GM12878 (cell line): ENCODE measurements at regions not wholly inside any gene's neighbourhood (a gene's known extent, or its start where the extent isn't known, plus 50 kb on each side); places are given as distances from the start of the nearest gene placed in this dataset.

Experiments
- CUX1 ChIP-seq: IDR thresholded peaks from 2 replicates; pipeline ENCODE4 v1.6.1; 2012; ENCODE audit warnings: improper control_type of control experiment, low read depth, low read length; ENCODE audit not compliant: insufficient replicate concordance
- HSF1 ChIP-seq: fragments of 150-350 bp; IDR thresholded peaks from 2 replicates; pipeline ENCODE4 v1.6.1; 2014; ENCODE audit warnings: mild to moderate bottlenecking, low read depth, low read length
- PAX5 ChIP-seq: IDR thresholded peaks from 2 replicates; pipeline ENCODE4 v1.6.1; 2011; ENCODE audit warnings: low read depth, low read length, borderline replicate concordance
- SMAD5 ChIP-seq: IDR thresholded peaks from 2 replicates; pipeline ENCODE4 v1.6.1; 2016; ENCODE audit warnings: antibody characterized with exemption, low read depth
- TAF1 ChIP-seq: IDR thresholded peaks from 2 replicates; pipeline ENCODE4 v1.6.1; 2011; ENCODE audit warnings: mild to moderate bottlenecking, low read depth, low read length, borderline replicate concordance
- TF ChIP-seq, protein P1 (sequence below): IDR thresholded peaks from 2 replicates; pipeline ENCODE4 v1.6.1; 2011; ENCODE audit warnings: mild to moderate bottlenecking, low read depth, low read length, moderate library complexity; ENCODE audit not compliant: insufficient replicate concordance
- TF ChIP-seq, protein P2 (sequence below): fragments of 450-650 bp; IDR thresholded peaks from 2 replicates; pipeline ENCODE4 v1.6.1; 2014; ENCODE audit warnings: mild to moderate bottlenecking
- TF ChIP-seq, protein P3 (sequence below): fragments of 450-650 bp; IDR thresholded peaks from 2 replicates; pipeline ENCODE4 v1.6.1; 2017; ENCODE audit warnings: mild to moderate bottlenecking, moderate library complexity
- TF ChIP-seq, protein P4 (sequence below): fragments of 450-650 bp; IDR thresholded peaks from 2 replicates; pipeline ENCODE4 v1.6.1; 2017; ENCODE audit warnings: mild to moderate bottlenecking, low read depth, inconsistent platforms; ENCODE audit not compliant: poor library complexity, severe bottlenecking

- TF ChIP-seq HSF1, result no peak
- no peak for TF ChIP-seq TAF1
- TF ChIP-seq, protein P1, sequence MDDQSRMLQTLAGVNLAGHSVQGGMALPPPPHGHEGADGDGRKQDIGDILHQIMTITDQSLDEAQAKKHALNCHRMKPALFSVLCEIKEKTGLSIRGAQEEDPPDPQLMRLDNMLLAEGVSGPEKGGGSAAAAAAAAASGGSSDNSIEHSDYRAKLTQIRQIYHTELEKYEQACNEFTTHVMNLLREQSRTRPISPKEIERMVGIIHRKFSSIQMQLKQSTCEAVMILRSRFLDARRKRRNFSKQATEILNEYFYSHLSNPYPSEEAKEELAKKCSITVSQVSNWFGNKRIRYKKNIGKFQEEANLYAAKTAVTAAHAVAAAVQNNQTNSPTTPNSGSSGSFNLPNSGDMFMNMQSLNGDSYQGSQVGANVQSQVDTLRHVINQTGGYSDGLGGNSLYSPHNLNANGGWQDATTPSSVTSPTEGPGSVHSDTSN, result no peak
- TF ChIP-seq, protein P2, sequence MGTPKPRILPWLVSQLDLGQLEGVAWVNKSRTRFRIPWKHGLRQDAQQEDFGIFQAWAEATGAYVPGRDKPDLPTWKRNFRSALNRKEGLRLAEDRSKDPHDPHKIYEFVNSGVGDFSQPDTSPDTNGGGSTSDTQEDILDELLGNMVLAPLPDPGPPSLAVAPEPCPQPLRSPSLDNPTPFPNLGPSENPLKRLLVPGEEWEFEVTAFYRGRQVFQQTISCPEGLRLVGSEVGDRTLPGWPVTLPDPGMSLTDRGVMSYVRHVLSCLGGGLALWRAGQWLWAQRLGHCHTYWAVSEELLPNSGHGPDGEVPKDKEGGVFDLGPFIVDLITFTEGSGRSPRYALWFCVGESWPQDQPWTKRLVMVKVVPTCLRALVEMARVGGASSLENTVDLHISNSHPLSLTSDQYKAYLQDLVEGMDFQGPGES, result no peak
- TF ChIP-seq PAX5, result no peak
- TF ChIP-seq CUX1, result no peak
- TF ChIP-seq, protein P3, sequence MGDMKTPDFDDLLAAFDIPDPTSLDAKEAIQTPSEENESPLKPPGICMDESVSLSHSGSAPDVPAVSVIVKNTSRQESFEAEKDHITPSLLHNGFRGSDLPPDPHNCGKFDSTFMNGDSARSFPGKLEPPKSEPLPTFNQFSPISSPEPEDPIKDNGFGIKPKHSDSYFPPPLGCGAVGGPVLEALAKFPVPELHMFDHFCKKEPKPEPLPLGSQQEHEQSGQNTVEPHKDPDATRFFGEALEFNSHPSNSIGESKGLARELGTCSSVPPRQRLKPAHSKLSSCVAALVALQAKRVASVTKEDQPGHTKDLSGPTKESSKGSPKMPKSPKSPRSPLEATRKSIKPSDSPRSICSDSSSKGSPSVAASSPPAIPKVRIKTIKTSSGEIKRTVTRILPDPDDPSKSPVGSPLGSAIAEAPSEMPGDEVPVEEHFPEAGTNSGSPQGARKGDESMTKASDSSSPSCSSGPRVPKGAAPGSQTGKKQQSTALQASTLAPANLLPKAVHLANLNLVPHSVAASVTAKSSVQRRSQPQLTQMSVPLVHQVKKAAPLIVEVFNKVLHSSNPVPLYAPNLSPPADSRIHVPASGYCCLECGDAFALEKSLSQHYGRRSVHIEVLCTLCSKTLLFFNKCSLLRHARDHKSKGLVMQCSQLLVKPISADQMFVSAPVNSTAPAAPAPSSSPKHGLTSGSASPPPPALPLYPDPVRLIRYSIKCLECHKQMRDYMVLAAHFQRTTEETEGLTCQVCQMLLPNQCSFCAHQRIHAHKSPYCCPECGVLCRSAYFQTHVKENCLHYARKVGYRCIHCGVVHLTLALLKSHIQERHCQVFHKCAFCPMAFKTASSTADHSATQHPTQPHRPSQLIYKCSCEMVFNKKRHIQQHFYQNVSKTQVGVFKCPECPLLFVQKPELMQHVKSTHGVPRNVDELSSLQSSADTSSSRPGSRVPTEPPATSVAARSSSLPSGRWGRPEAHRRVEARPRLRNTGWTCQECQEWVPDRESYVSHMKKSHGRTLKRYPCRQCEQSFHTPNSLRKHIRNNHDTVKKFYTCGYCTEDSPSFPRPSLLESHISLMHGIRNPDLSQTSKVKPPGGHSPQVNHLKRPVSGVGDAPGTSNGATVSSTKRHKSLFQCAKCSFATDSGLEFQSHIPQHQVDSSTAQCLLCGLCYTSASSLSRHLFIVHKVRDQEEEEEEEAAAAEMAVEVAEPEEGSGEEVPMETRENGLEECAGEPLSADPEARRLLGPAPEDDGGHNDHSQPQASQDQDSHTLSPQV, result no peak
- TF ChIP-seq, protein P4, sequence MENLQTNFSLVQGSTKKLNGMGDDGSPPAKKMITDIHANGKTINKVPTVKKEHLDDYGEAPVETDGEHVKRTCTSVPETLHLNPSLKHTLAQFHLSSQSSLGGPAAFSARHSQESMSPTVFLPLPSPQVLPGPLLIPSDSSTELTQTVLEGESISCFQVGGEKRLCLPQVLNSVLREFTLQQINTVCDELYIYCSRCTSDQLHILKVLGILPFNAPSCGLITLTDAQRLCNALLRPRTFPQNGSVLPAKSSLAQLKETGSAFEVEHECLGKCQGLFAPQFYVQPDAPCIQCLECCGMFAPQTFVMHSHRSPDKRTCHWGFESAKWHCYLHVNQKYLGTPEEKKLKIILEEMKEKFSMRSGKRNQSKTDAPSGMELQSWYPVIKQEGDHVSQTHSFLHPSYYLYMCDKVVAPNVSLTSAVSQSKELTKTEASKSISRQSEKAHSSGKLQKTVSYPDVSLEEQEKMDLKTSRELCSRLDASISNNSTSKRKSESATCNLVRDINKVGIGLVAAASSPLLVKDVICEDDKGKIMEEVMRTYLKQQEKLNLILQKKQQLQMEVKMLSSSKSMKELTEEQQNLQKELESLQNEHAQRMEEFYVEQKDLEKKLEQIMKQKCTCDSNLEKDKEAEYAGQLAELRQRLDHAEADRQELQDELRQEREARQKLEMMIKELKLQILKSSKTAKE, result no peak
- no peak for TF ChIP-seq SMAD5
These were observed 275.6 kb downstream of the AASDHPPT start (continued) for GRCh38 chr11:106353031-106353430.
